ENCODE measurements at regions not wholly inside any gene's neighbourhood (a gene's known extent, or its start where the extent isn't known, plus 50 kb on each side); places are given as distances from the start of the nearest gene placed in this dataset.

- DNase-seq (ENCODE audit: low read depth) = no peak
Measured at GRCh38 chr2:64704161-64704560, 50.4 kb upstream of the SERTAD2 start.

- no peak for DNase-seq (ENCODE audit: low read depth)
Measured at GRCh38 chr2:64704996-64705395, 51.3 kb upstream of the SERTAD2 start.

GRCh38 chr2:64707276-64707675, 53.6 kb upstream of the SERTAD2 start:
- DNase-seq (ENCODE audit: low read depth) = no peak

GRCh38 chr2:64708829-64709228, 55.1 kb upstream of the SERTAD2 start:
- DNase-seq (ENCODE audit: low read depth) = no peak

GRCh38 chr2:64711252-64711800, 57.6 kb upstream of the SERTAD2 start:
- no peak for DNase-seq (ENCODE audit: low read depth)

- no peak for DNase-seq (ENCODE audit: low read depth)
Measured at GRCh38 chr2:64713686-64714085, 60.0 kb upstream of the SERTAD2 start.

- no peak for DNase-seq (ENCODE audit: low read depth)
Measured at GRCh38 chr2:64716569-64716968, 62.9 kb upstream of the SERTAD2 start.

- DNase-seq (ENCODE audit: low read depth) = no peak
Measured at GRCh38 chr2:64718250-64718885, 64.7 kb upstream of the SERTAD2 start.

GRCh38 chr2:64720535-64721319, 67.0 kb upstream of the SERTAD2 start:
- DNase-seq (ENCODE audit: low read depth) = no peak

- DNase-seq (ENCODE audit: low read depth) = no peak
Measured at GRCh38 chr2:64721320-64721623, 67.6 kb upstream of the SERTAD2 start.

- no peak for DNase-seq (ENCODE audit: low read depth)
Measured at GRCh38 chr2:64722291-64723044, 68.8 kb upstream of the SERTAD2 start.

GRCh38 chr2:64727013-64727767, 73.5 kb upstream of the SERTAD2 start:
- no peak for DNase-seq (ENCODE audit: low read depth)

GRCh38 chr2:64727843-64728463, 74.2 kb upstream of the SERTAD2 start:
- DNase-seq (ENCODE audit: low read depth) = peak; percentile 53

- peak; percentile 74 for DNase-seq (ENCODE audit: low read depth)
Measured at GRCh38 chr2:64730551-64731262, 77.0 kb upstream of the SERTAD2 start.

- no peak for DNase-seq (ENCODE audit: low read depth)
Measured at GRCh38 chr2:64731263-64731643, 77.5 kb upstream of the SERTAD2 start.

- DNase-seq (ENCODE audit: low read depth) = no peak
Measured at GRCh38 chr2:64731746-64732145, 78.0 kb upstream of the SERTAD2 start.

GRCh38 chr2:64732146-64732545, 78.4 kb upstream of the SERTAD2 start:
- no peak for DNase-seq (ENCODE audit: low read depth)

- no peak for DNase-seq (ENCODE audit: low read depth)
Measured at GRCh38 chr2:64735504-64735903, 81.8 kb upstream of the SERTAD2 start.

GRCh38 chr2:64737547-64737946, 83.8 kb upstream of the SERTAD2 start:
- peak; percentile 44 for DNase-seq (ENCODE audit: low read depth)

- DNase-seq (ENCODE audit: low read depth) = no peak
Measured at GRCh38 chr2:64738026-64738425, 84.3 kb upstream of the SERTAD2 start.

- DNase-seq (ENCODE audit: low read depth) = no peak
Measured at GRCh38 chr2:64742678-64743077, 89.0 kb upstream of the SERTAD2 start.

Data from renal cortical epithelial cell (primary cell).